HK-2 (cell line): ENCODE measurements at regions not wholly inside any gene's neighbourhood (a gene's known extent, or its start where the extent isn't known, plus 50 kb on each side); places are given as distances from the start of the nearest gene placed in this dataset.
"Not testable (repeated sequence)": the region's sequence is repeated elsewhere in the genome, so short reads cannot be mapped to it uniquely, and the experiment has no call there.

Source experiments
- DNase-seq: peaks from one replicate; pipeline ENCODE4 v3.0.0-alpha.2; 2018; ENCODE audit not compliant: unreplicated experiment

DNA sequence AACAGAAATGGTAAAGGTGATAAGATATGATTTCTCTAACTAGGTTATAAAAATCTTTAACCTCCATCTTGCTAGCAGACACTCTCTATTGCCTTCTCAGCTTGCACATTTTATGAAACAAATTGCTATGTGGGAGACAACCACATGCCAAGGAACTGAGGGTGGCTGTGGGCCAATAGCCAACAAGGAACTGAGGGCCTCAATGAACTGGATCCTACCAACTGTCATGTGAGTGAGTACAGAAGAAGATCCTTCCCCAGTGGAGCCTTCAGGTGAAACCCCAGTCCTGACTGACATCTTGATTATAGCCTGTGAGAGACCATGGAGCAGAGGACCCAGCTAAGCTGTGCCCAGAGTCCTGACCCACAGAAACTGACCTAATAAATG, 129.2 kb upstream of the LRIG1 start:
- DNase-seq = no peak

DNA sequence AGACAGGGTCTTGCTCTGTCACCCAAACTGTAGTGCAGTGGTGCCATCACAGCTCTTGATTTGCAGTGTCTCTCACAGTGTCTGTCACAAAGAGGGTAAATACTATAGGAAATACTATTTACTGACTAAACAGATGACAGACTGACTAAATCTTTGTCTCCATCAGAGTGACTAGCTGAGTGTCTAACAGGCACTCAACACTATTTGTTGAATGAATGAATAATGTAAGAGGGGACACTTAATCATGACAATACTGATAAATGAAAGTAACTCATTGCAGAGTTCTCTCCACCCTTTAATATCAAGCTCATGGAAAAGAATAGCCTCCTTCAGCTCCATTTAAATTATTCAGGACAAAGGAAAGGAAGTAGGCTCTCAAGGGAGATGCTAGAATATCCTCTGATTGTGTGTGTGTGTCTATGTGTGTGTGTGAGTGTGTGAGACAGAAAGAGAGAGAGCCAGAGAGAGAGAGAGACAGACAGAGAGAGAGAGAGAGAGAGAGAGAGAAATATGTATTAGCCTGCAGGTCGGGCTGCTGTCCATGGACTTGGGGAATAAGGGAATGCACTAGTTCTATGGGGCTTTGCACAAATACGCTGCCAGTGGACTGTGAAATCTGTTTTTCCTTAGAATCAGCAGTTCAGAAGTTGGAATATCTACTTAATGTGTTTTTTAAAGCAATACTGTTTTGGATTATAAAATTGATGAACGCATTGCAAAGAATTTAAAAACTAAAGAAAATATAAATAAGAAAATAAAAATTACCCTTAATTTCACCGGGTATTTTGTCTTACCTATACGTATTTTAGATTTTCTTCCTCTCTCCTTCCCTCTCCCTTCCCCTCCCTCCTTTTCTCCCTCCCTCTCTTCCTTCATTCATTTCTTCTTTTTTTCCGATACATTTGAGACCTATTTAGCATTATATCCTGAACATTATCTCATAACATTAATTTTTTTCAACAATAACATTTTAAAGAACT, 132.9 kb upstream of the LRIG1 start:
- DNase-seq = no peak

DNA sequence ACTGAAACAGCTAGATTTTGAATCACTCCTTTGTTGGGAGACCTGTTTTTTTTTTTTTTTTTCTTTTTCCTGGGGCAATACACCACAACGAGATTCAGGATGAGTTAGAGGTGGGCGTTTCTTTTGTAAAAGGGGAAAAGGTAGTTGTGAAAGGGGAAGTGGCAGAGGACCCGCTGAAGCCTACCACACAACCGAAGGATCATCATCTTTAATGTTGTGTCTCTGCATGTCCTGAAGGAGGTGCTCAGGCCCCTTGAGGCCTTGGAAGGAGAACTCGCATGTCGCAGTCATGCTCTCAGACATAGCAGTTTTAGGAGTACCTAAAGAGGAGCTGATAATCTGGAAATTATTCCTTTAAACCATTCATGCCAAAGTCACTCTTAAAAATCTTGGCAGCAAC, 137.9 kb upstream of the LRIG1 start:
- no peak for DNase-seq

GRCh38 chr3:66639809-66640356, 139.1 kb upstream of the LRIG1 start:
- no peak for DNase-seq

DNA sequence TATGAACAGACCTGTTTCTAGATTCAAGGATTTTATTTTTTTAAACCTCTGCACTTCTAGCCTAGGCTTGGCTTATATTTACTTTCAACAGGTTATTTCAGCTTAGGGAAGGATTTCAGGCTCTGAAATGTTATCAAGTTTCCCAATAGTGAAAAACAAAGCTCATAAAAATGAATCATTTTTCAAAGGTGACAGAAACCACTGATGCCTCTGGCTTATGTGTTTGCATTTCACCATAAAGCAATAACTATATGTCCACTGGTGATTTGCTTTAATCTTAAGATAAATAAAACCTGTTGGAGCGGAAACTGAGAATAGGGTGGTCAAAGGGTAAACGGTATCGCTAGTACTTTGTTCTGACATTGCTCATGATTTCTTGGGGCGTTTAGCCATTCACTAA, 141.2 kb upstream of the LRIG1 start:
- no peak for DNase-seq

DNA sequence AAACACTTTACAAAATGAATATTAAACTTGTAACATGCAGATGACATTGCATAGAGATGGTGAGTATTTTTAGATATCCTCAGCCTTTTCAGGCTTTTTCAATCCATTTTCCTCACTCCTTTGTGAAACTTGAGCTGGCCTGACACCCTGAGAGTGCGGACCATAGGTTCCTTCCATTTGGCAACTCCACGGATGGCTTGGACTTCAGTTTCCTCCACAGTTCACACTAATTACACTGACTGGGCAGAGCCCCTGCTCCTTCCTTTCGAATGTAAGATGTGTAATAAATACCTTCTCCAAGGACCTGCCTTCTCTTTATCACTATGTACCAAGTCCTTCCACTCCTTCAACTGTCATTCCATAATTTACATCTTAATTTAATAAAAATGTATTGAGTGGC, 141.7 kb upstream of the LRIG1 start:
- no peak for DNase-seq

GRCh38 chr3:66644549-66644948, 143.7 kb upstream of the LRIG1 start:
- DNase-seq = no peak

GRCh38 chr3:66648975-66649374, 148.2 kb upstream of the LRIG1 start:
- DNase-seq = no peak

GRCh38 chr3:66651520-66651919, 150.7 kb upstream of the LRIG1 start:
- DNase-seq = not testable (repeated sequence)

DNA sequence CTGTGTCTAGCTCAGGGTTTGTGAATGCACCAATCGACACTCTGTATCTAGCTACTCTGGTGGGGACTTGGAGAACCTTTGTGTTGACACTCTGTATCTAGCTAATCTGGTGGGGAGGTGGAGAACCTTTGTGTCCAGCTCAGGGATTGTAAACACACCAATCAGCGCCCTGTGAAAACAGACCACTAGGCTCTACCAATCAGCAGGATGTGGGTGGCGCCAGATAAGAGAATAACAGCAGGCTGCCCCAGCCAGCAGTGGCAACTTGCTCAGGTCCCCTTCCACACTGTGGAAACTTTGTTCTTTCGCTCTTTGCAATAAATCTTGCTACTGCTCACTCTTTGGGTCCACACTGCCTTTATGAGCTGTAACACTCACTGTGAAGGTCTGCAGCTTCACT, 151.3 kb upstream of the LRIG1 start:
- not testable (repeated sequence) for DNase-seq

- DNase-seq = no peak
Measured at GRCh38 chr3:66655044-66655443, 154.2 kb upstream of the LRIG1 start.

GRCh38 chr3:66655671-66656070, 154.8 kb upstream of the LRIG1 start:
- no peak for DNase-seq

DNA sequence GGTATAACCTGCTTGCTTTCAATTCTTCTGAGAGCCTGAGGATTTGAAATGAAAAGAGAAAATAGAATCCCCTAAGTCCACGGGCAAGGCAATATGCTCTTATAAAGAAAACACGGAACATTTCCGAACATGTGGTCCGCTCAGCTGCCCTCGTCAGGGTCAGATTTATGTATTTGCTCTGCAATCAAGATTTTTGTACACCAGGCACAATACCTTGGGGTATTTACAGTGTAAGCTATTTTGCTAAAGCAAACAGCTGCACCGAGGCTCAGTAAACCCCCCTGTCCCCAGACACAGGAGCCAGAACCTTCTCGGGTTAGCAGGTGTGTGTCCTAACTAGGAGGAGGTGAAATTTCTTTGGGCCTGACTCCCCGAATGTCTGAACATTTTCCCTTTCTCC, 155.8 kb upstream of the LRIG1 start:
- DNase-seq = no peak

GRCh38 chr3:66659056-66659455, 158.2 kb upstream of the LRIG1 start:
- no peak for DNase-seq

- no peak for DNase-seq
Measured at GRCh38 chr3:66661628-66662027, 160.8 kb upstream of the LRIG1 start.

DNA sequence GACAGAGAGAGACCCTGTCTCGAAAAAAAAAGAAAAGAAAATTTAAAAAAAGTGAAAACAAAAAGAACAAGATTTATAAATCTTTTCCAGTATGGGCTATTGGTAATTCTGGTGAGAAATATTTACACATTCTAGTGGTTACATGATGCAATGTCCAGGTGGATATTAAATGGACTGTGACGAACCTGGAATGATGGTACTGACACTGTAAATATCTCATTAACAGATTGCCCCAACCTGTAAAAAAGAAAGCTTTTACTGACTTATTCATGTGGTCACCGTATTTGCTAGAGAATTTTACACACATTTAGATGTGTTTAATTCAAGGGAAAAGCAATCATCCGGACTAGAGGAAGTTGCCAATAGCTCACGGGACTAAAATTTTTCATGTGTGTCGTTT, 162.1 kb upstream of the LRIG1 start:
- DNase-seq = no peak

- DNase-seq = no peak
Measured at GRCh38 chr3:66665021-66665695, 164.3 kb upstream of the LRIG1 start.

DNA sequence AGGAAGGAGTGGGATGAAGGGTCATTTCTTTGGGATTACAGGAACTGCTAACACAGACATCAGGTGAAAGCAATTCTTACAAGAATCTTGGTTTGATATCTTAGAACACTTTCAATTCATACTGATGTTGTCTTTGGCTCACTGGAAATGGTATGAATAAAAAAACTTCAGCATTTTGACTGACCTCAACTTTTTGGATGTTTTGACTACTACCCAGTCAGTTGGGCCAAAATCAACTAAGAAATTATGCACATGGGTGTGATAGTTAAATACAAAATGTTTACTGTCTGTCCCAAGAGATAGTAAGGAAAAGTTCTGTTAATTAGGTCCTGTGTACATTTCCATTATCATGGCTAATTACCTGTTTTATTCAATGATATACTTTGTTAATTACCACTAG, 165.5 kb upstream of the LRIG1 start:
- no peak for DNase-seq

DNA sequence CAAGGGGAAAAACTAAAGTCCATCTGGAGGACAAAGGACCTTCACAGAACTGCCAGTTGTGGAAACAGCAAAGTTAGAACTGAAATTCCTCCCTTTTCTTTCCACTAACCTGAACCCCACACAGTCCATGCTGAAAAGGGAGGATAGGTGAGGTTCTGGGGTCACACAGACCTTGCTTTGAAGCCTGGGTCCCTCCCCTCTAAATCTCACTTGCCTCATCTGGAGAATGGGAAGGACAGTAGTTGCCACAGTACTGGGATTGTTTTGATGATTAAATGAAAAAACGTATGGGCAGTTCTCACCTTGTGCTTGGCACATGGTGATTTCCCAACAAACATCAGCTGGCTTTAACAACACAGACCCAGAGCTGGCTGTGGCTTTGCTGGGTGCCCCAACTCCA, 166.4 kb upstream of the LRIG1 start:
- DNase-seq = no peak

- no peak for DNase-seq
Measured at GRCh38 chr3:66671291-66671690, 170.5 kb upstream of the LRIG1 start.

DNA sequence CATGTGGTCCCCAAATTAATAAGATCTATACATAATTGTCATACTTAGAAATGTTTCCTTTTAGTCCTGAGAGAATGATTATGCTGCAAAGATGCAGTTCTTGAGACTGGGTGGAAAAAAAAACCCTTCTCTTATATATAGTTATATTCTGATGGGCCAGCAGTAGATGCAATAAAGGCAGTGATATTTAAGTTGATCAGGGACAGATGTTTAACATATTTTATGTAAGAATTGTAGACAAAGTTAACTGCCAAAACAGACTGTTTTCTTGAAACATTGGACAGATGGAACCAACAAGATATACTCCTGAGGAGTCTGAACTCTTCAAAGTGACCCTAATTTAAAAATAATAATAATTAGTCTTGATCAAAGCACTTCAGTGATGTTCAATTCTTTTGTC, 172.0 kb upstream of the LRIG1 start:
- DNase-seq = no peak

- DNase-seq = no peak
Measured at GRCh38 chr3:66673293-66673692, 172.5 kb upstream of the LRIG1 start.

- no peak for DNase-seq
Measured at GRCh38 chr3:66675366-66675765, 174.5 kb upstream of the LRIG1 start.
